ENCODE measurements at regions not wholly inside any gene's neighbourhood (a gene's known extent, or its start where the extent isn't known, plus 50 kb on each side); places are given as distances from the start of the nearest gene placed in this dataset.

- no peak for DNase-seq (ENCODE audit: low spot score)
- no peak for TF ChIP-seq CTCF (IDR thresholded peaks at IDR 0.05; ENCODE audit: extremely low read depth, insufficient read depth, missing control alignments)
- in situ Hi-C loops (cut with MboI; ENCODE audit: low pct_unique_long_range_greater_than_20kb, low sequenced_read_pairs, unreplicated experiment): no loop called here
Observed at GRCh38 chr13:33624253-33624652, 193.7 kb upstream of the RFC3 start.

- no peak for TF ChIP-seq CTCF (IDR thresholded peaks at IDR 0.05; ENCODE audit: extremely low read depth, insufficient read depth, missing control alignments)
- no peak for DNase-seq (ENCODE audit: low spot score)
- in situ Hi-C loops (cut with MboI; ENCODE audit: low pct_unique_long_range_greater_than_20kb, low sequenced_read_pairs, unreplicated experiment): no loop called here
Observed at GRCh38 chr13:33624740-33625139, 193.2 kb upstream of the RFC3 start.

- no peak for TF ChIP-seq CTCF (IDR thresholded peaks at IDR 0.05; ENCODE audit: extremely low read depth, insufficient read depth, missing control alignments)
- DNase-seq (ENCODE audit: low spot score): no peak
- in situ Hi-C loops (cut with MboI; ENCODE audit: low pct_unique_long_range_greater_than_20kb, low sequenced_read_pairs, unreplicated experiment): no loop called here
Observed at GRCh38 chr13:33626407-33626806, 191.5 kb upstream of the RFC3 start.

- in situ Hi-C loops (cut with MboI; ENCODE audit: low pct_unique_long_range_greater_than_20kb, low sequenced_read_pairs, unreplicated experiment): no loop called here
- no peak for TF ChIP-seq CTCF (IDR thresholded peaks at IDR 0.05; ENCODE audit: extremely low read depth, insufficient read depth, missing control alignments)
- DNase-seq (ENCODE audit: low spot score): no peak
Observed at GRCh38 chr13:33628662-33629061, 189.3 kb upstream of the RFC3 start.

GRCh38 chr13:33629605-33630360 lies 188.2 kb upstream of the RFC3 start:
- in situ Hi-C loops (cut with MboI; ENCODE audit: low pct_unique_long_range_greater_than_20kb, low sequenced_read_pairs, unreplicated experiment): no loop called here
- no peak for DNase-seq (ENCODE audit: low spot score)

GRCh38 chr13:33633701-33634545 lies 184.0 kb upstream of the RFC3 start:
- no peak for TF ChIP-seq CTCF (IDR thresholded peaks at IDR 0.05; ENCODE audit: extremely low read depth, insufficient read depth, missing control alignments)
- in situ Hi-C loops (cut with MboI; ENCODE audit: low pct_unique_long_range_greater_than_20kb, low sequenced_read_pairs, unreplicated experiment): no loop called here
- DNase-seq (ENCODE audit: low spot score): no peak

More at GRCh38 chr13:33629605-33630360, 188.2 kb upstream of the RFC3 start:
- TF ChIP-seq CTCF (IDR thresholded peaks at IDR 0.05; ENCODE audit: extremely low read depth, insufficient read depth, missing control alignments): no peak
